ENCODE measurements at regions not wholly inside any gene's neighbourhood (a gene's known extent, or its start where the extent isn't known, plus 50 kb on each side); places are given as distances from the start of the nearest gene placed in this dataset.

DNA sequence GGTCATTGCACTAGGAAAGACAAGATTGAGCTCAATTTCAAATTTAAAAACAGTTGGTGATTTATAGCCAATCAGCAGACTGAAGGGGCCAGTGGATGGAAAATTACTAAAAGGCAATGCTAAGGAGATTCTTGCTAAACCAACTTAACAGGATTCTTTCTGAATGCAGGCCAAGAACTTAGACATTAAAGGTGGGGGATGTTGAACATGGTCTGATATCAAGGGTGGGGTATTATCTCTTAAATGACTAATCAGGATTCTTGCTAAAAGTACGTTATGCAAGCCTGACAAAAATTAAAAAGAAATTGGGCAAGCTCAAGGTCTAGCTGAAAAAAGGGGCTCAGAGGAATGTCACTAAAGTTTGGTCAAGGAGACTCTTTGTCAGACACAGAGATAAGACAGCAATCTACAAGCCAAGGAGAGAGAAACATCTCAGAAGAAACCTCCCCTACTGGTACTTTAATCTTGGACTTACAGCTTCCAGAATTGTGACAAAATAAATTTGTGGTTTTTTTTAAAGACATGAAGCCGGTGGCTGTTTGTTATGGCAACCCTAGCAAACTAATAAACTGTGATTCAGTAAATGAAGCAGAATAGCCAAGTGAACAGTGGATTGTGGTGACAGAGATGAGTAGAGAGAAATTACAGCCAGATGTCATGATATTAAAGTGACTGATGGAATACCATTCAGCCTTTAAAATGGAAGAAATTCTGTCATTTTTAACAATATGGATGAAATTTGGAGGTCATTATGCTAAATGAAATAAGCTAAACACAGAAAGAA lies 120.3 kb upstream of the KLHL4 start:
- TF ChIP-seq, protein P1, sequence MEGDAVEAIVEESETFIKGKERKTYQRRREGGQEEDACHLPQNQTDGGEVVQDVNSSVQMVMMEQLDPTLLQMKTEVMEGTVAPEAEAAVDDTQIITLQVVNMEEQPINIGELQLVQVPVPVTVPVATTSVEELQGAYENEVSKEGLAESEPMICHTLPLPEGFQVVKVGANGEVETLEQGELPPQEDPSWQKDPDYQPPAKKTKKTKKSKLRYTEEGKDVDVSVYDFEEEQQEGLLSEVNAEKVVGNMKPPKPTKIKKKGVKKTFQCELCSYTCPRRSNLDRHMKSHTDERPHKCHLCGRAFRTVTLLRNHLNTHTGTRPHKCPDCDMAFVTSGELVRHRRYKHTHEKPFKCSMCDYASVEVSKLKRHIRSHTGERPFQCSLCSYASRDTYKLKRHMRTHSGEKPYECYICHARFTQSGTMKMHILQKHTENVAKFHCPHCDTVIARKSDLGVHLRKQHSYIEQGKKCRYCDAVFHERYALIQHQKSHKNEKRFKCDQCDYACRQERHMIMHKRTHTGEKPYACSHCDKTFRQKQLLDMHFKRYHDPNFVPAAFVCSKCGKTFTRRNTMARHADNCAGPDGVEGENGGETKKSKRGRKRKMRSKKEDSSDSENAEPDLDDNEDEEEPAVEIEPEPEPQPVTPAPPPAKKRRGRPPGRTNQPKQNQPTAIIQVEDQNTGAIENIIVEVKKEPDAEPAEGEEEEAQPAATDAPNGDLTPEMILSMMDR (IDR thresholded peaks at IDR 0.05), result no peak
- TF ChIP-seq POLR2A (IDR thresholded peaks at IDR 0.05), result no peak
